ENCODE measurements at regions not wholly inside any gene's neighbourhood (a gene's known extent, or its start where the extent isn't known, plus 50 kb on each side); places are given as distances from the start of the nearest gene placed in this dataset.

- Mint-ChIP-seq H3K36me3 (ENCODE audit: insufficient read depth) (no peaks in the 10 kb centered on the region), H3K9me3 (ENCODE audit: low read depth) (no peaks in the 10 kb centered on the region), H3K27ac (no peak overlapping the region), H3K27me3 (peaks cover 13% of the 10 kb centered on the region), H3K4me3 (ENCODE audit: low read depth) (no peak overlapping the region), H3K4me1 (ENCODE audit: low read depth) (no peaks in the 10 kb centered on the region)
- no peak for DNase-seq (ENCODE audit: low spot score, unreplicated experiment)
- TF ChIP-seq, protein P1, sequence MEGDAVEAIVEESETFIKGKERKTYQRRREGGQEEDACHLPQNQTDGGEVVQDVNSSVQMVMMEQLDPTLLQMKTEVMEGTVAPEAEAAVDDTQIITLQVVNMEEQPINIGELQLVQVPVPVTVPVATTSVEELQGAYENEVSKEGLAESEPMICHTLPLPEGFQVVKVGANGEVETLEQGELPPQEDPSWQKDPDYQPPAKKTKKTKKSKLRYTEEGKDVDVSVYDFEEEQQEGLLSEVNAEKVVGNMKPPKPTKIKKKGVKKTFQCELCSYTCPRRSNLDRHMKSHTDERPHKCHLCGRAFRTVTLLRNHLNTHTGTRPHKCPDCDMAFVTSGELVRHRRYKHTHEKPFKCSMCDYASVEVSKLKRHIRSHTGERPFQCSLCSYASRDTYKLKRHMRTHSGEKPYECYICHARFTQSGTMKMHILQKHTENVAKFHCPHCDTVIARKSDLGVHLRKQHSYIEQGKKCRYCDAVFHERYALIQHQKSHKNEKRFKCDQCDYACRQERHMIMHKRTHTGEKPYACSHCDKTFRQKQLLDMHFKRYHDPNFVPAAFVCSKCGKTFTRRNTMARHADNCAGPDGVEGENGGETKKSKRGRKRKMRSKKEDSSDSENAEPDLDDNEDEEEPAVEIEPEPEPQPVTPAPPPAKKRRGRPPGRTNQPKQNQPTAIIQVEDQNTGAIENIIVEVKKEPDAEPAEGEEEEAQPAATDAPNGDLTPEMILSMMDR (IDR thresholded peaks at IDR 0.05; ENCODE audit: unreplicated experiment) = no peak
Observed at GRCh38 chr1:208788013-208788540, 543.9 kb upstream of the PLXNA2 start.

- Mint-ChIP-seq H3K4me1 (ENCODE audit: low read depth) (no peaks in the 10 kb centered on the region), H3K4me3 (ENCODE audit: low read depth) (no peak overlapping the region), H3K27ac (no peak overlapping the region)
Observed at GRCh38 chr1:208791456-208791855, 547.3 kb upstream of the PLXNA2 start.

GRCh38 chr1:208793861-208794345, 549.7 kb upstream of the PLXNA2 start:
- TF ChIP-seq, protein P1 (IDR thresholded peaks at IDR 0.05; ENCODE audit: unreplicated experiment) = no peak
- H3K4me3 Mint-ChIP-seq (ENCODE audit: low read depth) = no peak overlapping the region
- no peaks in the 10 kb centered on the region for H3K27me3 Mint-ChIP-seq
- H3K9me3 Mint-ChIP-seq (ENCODE audit: low read depth) = no peaks in the 10 kb centered on the region
- no peaks in the 10 kb centered on the region for H3K4me1 Mint-ChIP-seq (ENCODE audit: low read depth)
- no peak overlapping the region for H3K27ac Mint-ChIP-seq
- no peaks in the 10 kb centered on the region for H3K36me3 Mint-ChIP-seq (ENCODE audit: insufficient read depth)
- DNase-seq (ENCODE audit: low spot score, unreplicated experiment) = no peak

More at GRCh38 chr1:208791456-208791855, 547.3 kb upstream of the PLXNA2 start:
- no peak for DNase-seq (ENCODE audit: low spot score, unreplicated experiment)
- Mint-ChIP-seq H3K36me3 (ENCODE audit: insufficient read depth) (no peaks in the 10 kb centered on the region), H3K27me3 (peaks cover 12% of the 10 kb centered on the region), H3K9me3 (ENCODE audit: low read depth) (no peaks in the 10 kb centered on the region)
- TF ChIP-seq, protein P1 (IDR thresholded peaks at IDR 0.05; ENCODE audit: unreplicated experiment) = no peak

- DNase-seq (ENCODE audit: low spot score, unreplicated experiment) = no peak
- no peaks in the 10 kb centered on the region for H3K9me3 Mint-ChIP-seq (ENCODE audit: low read depth)
- H3K4me1 Mint-ChIP-seq (ENCODE audit: low read depth) = no peaks in the 10 kb centered on the region
- H3K27me3 Mint-ChIP-seq = no peaks in the 10 kb centered on the region
- no peak overlapping the region for H3K4me3 Mint-ChIP-seq (ENCODE audit: low read depth)
- TF ChIP-seq, protein P1 (IDR thresholded peaks at IDR 0.05; ENCODE audit: unreplicated experiment) = no peak
- no peak overlapping the region for H3K27ac Mint-ChIP-seq
- no peaks in the 10 kb centered on the region for H3K36me3 Mint-ChIP-seq (ENCODE audit: insufficient read depth)
Observed at GRCh38 chr1:208799186-208799585, 555.0 kb upstream of the PLXNA2 start.

DNA sequence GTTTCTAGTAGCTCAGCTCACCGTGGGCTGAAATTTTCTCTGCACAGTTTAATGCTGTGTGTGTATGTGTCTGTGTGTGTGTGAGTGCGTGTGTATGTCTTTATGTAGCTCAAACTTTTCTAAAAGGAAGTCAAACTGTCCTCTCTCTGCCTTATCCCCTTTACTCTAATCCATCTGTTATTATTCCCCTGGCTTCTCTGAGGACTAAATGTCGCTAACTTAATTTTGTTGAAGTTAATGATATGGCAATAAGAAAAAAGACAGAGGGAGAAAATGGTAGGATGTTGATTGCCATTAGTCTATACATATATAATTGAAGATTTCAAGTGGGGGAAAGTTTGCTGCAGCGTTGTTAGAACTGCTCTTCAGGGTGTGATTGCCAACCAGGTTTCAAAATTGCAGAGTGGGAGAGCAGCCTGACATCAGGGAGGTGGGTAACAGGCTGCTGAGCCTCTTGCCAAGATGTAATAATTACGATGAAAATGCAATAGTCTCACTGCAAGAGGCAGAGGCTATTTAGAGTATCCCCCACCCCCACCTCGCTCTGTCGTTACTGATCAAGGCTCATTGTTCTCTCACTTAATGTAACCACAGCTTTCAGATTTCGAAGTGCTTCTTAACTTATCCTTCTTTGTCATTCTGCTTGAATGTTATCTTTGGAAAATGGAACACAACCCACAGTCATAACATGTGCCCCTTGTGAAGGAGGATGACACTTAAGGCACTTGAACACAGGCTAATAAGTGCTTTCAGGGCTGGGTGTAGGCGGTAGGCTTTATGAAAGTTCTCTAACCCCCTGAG, 559.0 kb upstream of the PLXNA2 start:
- no peak overlapping the region for H3K4me3 Mint-ChIP-seq (ENCODE audit: low read depth)
- H3K4me1 Mint-ChIP-seq (ENCODE audit: low read depth) = no peaks in the 10 kb centered on the region
- TF ChIP-seq, protein P1 (IDR thresholded peaks at IDR 0.05; ENCODE audit: unreplicated experiment) = no peak
- DNase-seq (ENCODE audit: low spot score, unreplicated experiment) = no peak
- peaks cover 1% of the 10 kb centered on the region for H3K36me3 Mint-ChIP-seq (ENCODE audit: insufficient read depth)
- peaks cover 16% of the 10 kb centered on the region for H3K9me3 Mint-ChIP-seq (ENCODE audit: low read depth)
- no peak overlapping the region for H3K27ac Mint-ChIP-seq
- no peaks in the 10 kb centered on the region for H3K27me3 Mint-ChIP-seq
